ENCODE measurements at regions not wholly inside any gene's neighbourhood (a gene's known extent, or its start where the extent isn't known, plus 50 kb on each side); places are given as distances from the start of the nearest gene placed in this dataset.
"Not testable (repeated sequence)": the region's sequence is repeated elsewhere in the genome, so short reads cannot be mapped to it uniquely, and the experiment has no call there.

- Mint-ChIP-seq H3K36me3 (ENCODE audit: low read depth) (no peaks in the 10 kb centered on the region), H3K4me1 (peaks cover 2% of the 10 kb centered on the region), H3K27me3 (peaks cover 16% of the 10 kb centered on the region), H3K27ac (no peak overlapping the region), H3K4me3 (no peak overlapping the region)
- no peaks in the 10 kb centered on the region for H3K9me3 ChIP-seq (ENCODE audit: control insufficient read depth, low read length, poor library complexity, severe bottlenecking)
- DNase-seq (no peak), ATAC-seq (no peak)
These were observed 174.0 kb upstream of the MAN1A1 start for GRCh38 chr6:119523556-119523955.

- no peaks in the 10 kb centered on the region for H3K36me3 Mint-ChIP-seq (ENCODE audit: low read depth)
- no peaks in the 10 kb centered on the region for H3K9me3 ChIP-seq (ENCODE audit: control insufficient read depth, low read length, poor library complexity, severe bottlenecking)
- H3K27ac Mint-ChIP-seq, result no peak overlapping the region
- ATAC-seq (no peak), DNase-seq (no peak)
- H3K4me3 Mint-ChIP-seq, result no peak overlapping the region
- H3K27me3 Mint-ChIP-seq, result peaks cover 10% of the 10 kb centered on the region
- H3K4me1 Mint-ChIP-seq, result peaks cover 2% of the 10 kb centered on the region
These were observed 171.7 kb upstream of the MAN1A1 start for GRCh38 chr6:119521251-119521650.

GRCh38 chr6:119517428-119517827 is 167.9 kb upstream of the MAN1A1 start:
- DNase-seq (no peak), ATAC-seq (no peak)
- H3K9me3 ChIP-seq (ENCODE audit: control insufficient read depth, low read length, poor library complexity, severe bottlenecking), result no peaks in the 10 kb centered on the region
- H3K27me3 Mint-ChIP-seq, result peaks cover 12% of the 10 kb centered on the region
- H3K4me3 Mint-ChIP-seq, result no peak overlapping the region
- H3K36me3 Mint-ChIP-seq (ENCODE audit: low read depth), result no peaks in the 10 kb centered on the region
- H3K27ac Mint-ChIP-seq, result no peak overlapping the region
- H3K4me1 Mint-ChIP-seq, result no peaks in the 10 kb centered on the region

GRCh38 chr6:119514345-119514744 is 164.8 kb upstream of the MAN1A1 start:
- Mint-ChIP-seq H3K36me3 (ENCODE audit: low read depth) (no peaks in the 10 kb centered on the region), H3K4me1 (no peaks in the 10 kb centered on the region), H3K27ac (no peak overlapping the region), H3K27me3 (peaks cover 15% of the 10 kb centered on the region), H3K4me3 (no peak overlapping the region)
- ATAC-seq, result no peak
- no peak for DNase-seq
- no peaks in the 10 kb centered on the region for H3K9me3 ChIP-seq (ENCODE audit: control insufficient read depth, low read length, poor library complexity, severe bottlenecking)

GRCh38 chr6:119511024-119511423 is 161.5 kb upstream of the MAN1A1 start:
- DNase-seq (no peak), ATAC-seq (no peak)
- Mint-ChIP-seq H3K27ac (no peak overlapping the region), H3K4me3 (no peak overlapping the region), H3K4me1 (no peaks in the 10 kb centered on the region), H3K36me3 (ENCODE audit: low read depth) (no peaks in the 10 kb centered on the region), H3K27me3 (peaks cover 20% of the 10 kb centered on the region)
- H3K9me3 ChIP-seq (ENCODE audit: control insufficient read depth, low read length, poor library complexity, severe bottlenecking), result no peaks in the 10 kb centered on the region

GRCh38 chr6:119510246-119510645 is 160.7 kb upstream of the MAN1A1 start:
- ATAC-seq (no peak), DNase-seq (no peak)
- peaks cover 20% of the 10 kb centered on the region for H3K27me3 Mint-ChIP-seq
- no peaks in the 10 kb centered on the region for H3K4me1 Mint-ChIP-seq
- H3K36me3 Mint-ChIP-seq (ENCODE audit: low read depth), result no peaks in the 10 kb centered on the region
- no peak overlapping the region for H3K27ac Mint-ChIP-seq
- no peak overlapping the region for H3K4me3 Mint-ChIP-seq
- no peaks in the 10 kb centered on the region for H3K9me3 ChIP-seq (ENCODE audit: control insufficient read depth, low read length, poor library complexity, severe bottlenecking)

- DNase-seq (no peak), ATAC-seq (no peak)
- H3K4me1 Mint-ChIP-seq, result no peaks in the 10 kb centered on the region
- H3K36me3 Mint-ChIP-seq (ENCODE audit: low read depth), result no peaks in the 10 kb centered on the region
- peaks cover 13% of the 10 kb centered on the region for H3K27me3 Mint-ChIP-seq
- H3K27ac Mint-ChIP-seq, result no peak overlapping the region
- H3K4me3 Mint-ChIP-seq, result no peak overlapping the region
- H3K9me3 ChIP-seq (ENCODE audit: control insufficient read depth, low read length, poor library complexity, severe bottlenecking), result no peaks in the 10 kb centered on the region
These were observed 157.1 kb upstream of the MAN1A1 start for GRCh38 chr6:119506631-119507174.

- ATAC-seq, result no peak
- Mint-ChIP-seq H3K4me3 (no peak overlapping the region), H3K4me1 (no peaks in the 10 kb centered on the region), H3K27me3 (peaks cover 4% of the 10 kb centered on the region), H3K27ac (no peak overlapping the region), H3K36me3 (ENCODE audit: low read depth) (no peaks in the 10 kb centered on the region)
- DNase-seq, result no peak
- no peaks in the 10 kb centered on the region for H3K9me3 ChIP-seq (ENCODE audit: control insufficient read depth, low read length, poor library complexity, severe bottlenecking)
These were observed 152.4 kb upstream of the MAN1A1 start for GRCh38 chr6:119501798-119502483.

- no peaks in the 10 kb centered on the region for H3K4me1 Mint-ChIP-seq
- no peak overlapping the region for H3K27ac Mint-ChIP-seq
- H3K27me3 Mint-ChIP-seq, result peaks cover 4% of the 10 kb centered on the region
- H3K9me3 ChIP-seq (ENCODE audit: control insufficient read depth, low read length, poor library complexity, severe bottlenecking), result no peaks in the 10 kb centered on the region
- no peak overlapping the region for H3K4me3 Mint-ChIP-seq
- DNase-seq (no peak), ATAC-seq (no peak)
- no peaks in the 10 kb centered on the region for H3K36me3 Mint-ChIP-seq (ENCODE audit: low read depth)
These were observed 150.2 kb upstream of the MAN1A1 start for GRCh38 chr6:119499797-119500196.

GRCh38 chr6:119497988-119498727 is 148.6 kb upstream of the MAN1A1 start:
- no peak overlapping the region for H3K27ac Mint-ChIP-seq
- DNase-seq, result no peak

GRCh38 chr6:119495230-119495683 is 145.7 kb upstream of the MAN1A1 start:
- DNase-seq (no peak), ATAC-seq (no peak)
- Mint-ChIP-seq H3K27ac (no peak overlapping the region), H3K36me3 (ENCODE audit: low read depth) (no peaks in the 10 kb centered on the region), H3K4me3 (no peak overlapping the region), H3K4me1 (peaks cover 4% of the 10 kb centered on the region), H3K27me3 (no peaks in the 10 kb centered on the region)
- no peaks in the 10 kb centered on the region for H3K9me3 ChIP-seq (ENCODE audit: control insufficient read depth, low read length, poor library complexity, severe bottlenecking)

More at GRCh38 chr6:119497988-119498727, 148.6 kb upstream of the MAN1A1 start:
- ATAC-seq, result no peak
- H3K9me3 ChIP-seq (ENCODE audit: control insufficient read depth, low read length, poor library complexity, severe bottlenecking), result no peaks in the 10 kb centered on the region
- Mint-ChIP-seq H3K4me3 (no peak overlapping the region), H3K36me3 (ENCODE audit: low read depth) (no peaks in the 10 kb centered on the region), H3K4me1 (peaks cover 3% of the 10 kb centered on the region), H3K27me3 (peaks cover 4% of the 10 kb centered on the region)

GRCh38 chr6:119493980-119494379 is 144.4 kb upstream of the MAN1A1 start:
- Mint-ChIP-seq H3K36me3 (ENCODE audit: low read depth) (no peaks in the 10 kb centered on the region), H3K4me3 (no peak overlapping the region), H3K27ac (no peak overlapping the region), H3K4me1 (peaks cover 10% of the 10 kb centered on the region), H3K27me3 (no peaks in the 10 kb centered on the region)
- ATAC-seq (no peak), DNase-seq (no peak)
- H3K9me3 ChIP-seq (ENCODE audit: control insufficient read depth, low read length, poor library complexity, severe bottlenecking), result no peaks in the 10 kb centered on the region

- H3K4me3 Mint-ChIP-seq; DNase-seq; H3K36me3 Mint-ChIP-seq (ENCODE audit: low read depth); H3K27ac Mint-ChIP-seq; H3K9me3 ChIP-seq (ENCODE audit: control insufficient read depth, low read length, poor library complexity, severe bottlenecking); H3K27me3 Mint-ChIP-seq; ATAC-seq: not testable (repeated sequence)
- peaks cover 10% of the 10 kb centered on the region for H3K4me1 Mint-ChIP-seq
These were observed 141.6 kb upstream of the MAN1A1 start for GRCh38 chr6:119491112-119491511.

Measured in T-helper 17 cell (primary cell).